A673 (cell line): ENCODE measurements at regions not wholly inside any gene's neighbourhood (a gene's known extent, or its start where the extent isn't known, plus 50 kb on each side); places are given as distances from the start of the nearest gene placed in this dataset.

ENCODE experiments used
- BruUV-seq: library from RNA; stranded (reverse); fragments of 400-500 nt; replicated peaks from 2 replicates; lab custom pipeline; 2021; lab: Mats Ljungman, UMichigan
- CTCF ChIA-PET: fragments of 300-600 bp; sonication (Branson Sonifier 250); formaldehyde crosslinking; loops from one replicate; lab custom pipeline; 2022; ENCODE audit warnings: antibody characterized with exemption; lab: Charles Lee
- POLR2A ChIA-PET: fragments of 300-600 bp; sonication (Branson Sonifier 250); formaldehyde crosslinking; loops from one replicate; lab custom pipeline; 2022; ENCODE audit warnings: antibody characterized with exemption; ENCODE audit not compliant: low non-redundant PET; lab: Charles Lee
- DNase-seq: peaks from one replicate; pipeline ENCODE4 v3.0.0-alpha.2; 2015; ENCODE audit warnings: low spot score
- H3K27ac ChIP-seq: fragments of 200-600 bp; sonication (generic); 2 replicates; pipeline ENCODE4 v1.5.1; 2016; ENCODE audit warnings: mixed run types, low read depth, mild to moderate bottlenecking, mixed read lengths, antibody characterized with exemption, low read length; ENCODE audit not compliant: poor library complexity, severe bottlenecking
- H3K27me3 ChIP-seq: fragments of 200-600 bp; sonication (generic); replicated peaks from 2 replicates; pipeline ENCODE4 v1.6.1; 2017; ENCODE audit warnings: mixed run types, low read depth, mild to moderate bottlenecking, mixed read lengths, antibody characterized with exemption, low read length; ENCODE audit not compliant: insufficient read depth, poor library complexity
- H3K36me3 ChIP-seq: fragments of 200-600 bp; sonication (generic); 2 replicates; pipeline ENCODE4 v1.6.1; 2016; ENCODE audit warnings: mixed run types, mild to moderate bottlenecking, mixed read lengths, antibody characterized with exemption, low read length; ENCODE audit not compliant: insufficient read depth, poor library complexity, severe bottlenecking
- H3K4me1 ChIP-seq: fragments of 200-600 bp; sonication (generic); 2 replicates; pipeline ENCODE4 v1.6.1; 2017; ENCODE audit warnings: mixed run types, mild to moderate bottlenecking, mixed read lengths, antibody characterized with exemption, low read length; ENCODE audit not compliant: insufficient read depth, poor library complexity, severe bottlenecking
- H3K4me3 ChIP-seq: fragments of 200-600 bp; sonication (generic); 2 replicates; pipeline ENCODE4 v1.5.1; 2016; ENCODE audit warnings: low read depth, mixed run types, mild to moderate bottlenecking, mixed read lengths, low read length; ENCODE audit not compliant: poor library complexity, severe bottlenecking
- H3K9me3 ChIP-seq: fragments of 200-600 bp; sonication (generic); 2 replicates; pipeline ENCODE4 v1.6.1; 2016; ENCODE audit warnings: mixed run types, low read depth, mild to moderate bottlenecking, mixed read lengths, antibody characterized with exemption, low read length; ENCODE audit not compliant: poor library complexity, severe bottlenecking
- CTCF ChIP-seq: fragments of 300-800, 200-600 bp; sonication (generic); conservative IDR thresholded peaks from 2 replicates; pipeline ENCODE4 v1.5.1; 2017; ENCODE audit warnings: low read depth, mild to moderate bottlenecking, antibody characterized with exemption, low read length, moderate library complexity, mixed read lengths
- EZH2 ChIP-seq: fragments of 200-600 bp; sonication (generic); IDR thresholded peaks from 2 replicates; pipeline ENCODE4 v1.6.1; 2017; ENCODE audit warnings: borderline replicate concordance, low read depth, mild to moderate bottlenecking, mixed read lengths, antibody characterized with exemption, low read length; ENCODE audit not compliant: poor library complexity, severe bottlenecking
- intact Hi-C: fragments of 100-400 bp; cut with micrococcal nuclease; formaldehyde crosslinking; loops from one replicate; pipeline ENCODE4 v1.10.0; 2022; ENCODE audit not compliant: unreplicated experiment

- no peak for TF ChIP-seq CTCF
- intact Hi-C loops, result no loop called here
- Histone ChIP-seq H3K4me3 (no peak overlapping the region), H3K4me1 (no peaks in the 10 kb centered on the region), H3K27ac (no peak overlapping the region), H3K27me3 (peaks cover 10% of the 10 kb centered on the region), H3K9me3 (no peaks in the 10 kb centered on the region), H3K36me3 (no peaks in the 10 kb centered on the region)
- no peak for DNase-seq
- ChIA-PET POLR2A (no interaction called here), CTCF (no interaction called here)
- BruUV-seq, result no TSS peak
These were observed 101.5 kb upstream of the PPP2R3A start for GRCh38 chr3:135864060-135864459.

GRCh38 chr3:135865085-135865484 lies 100.4 kb upstream of the PPP2R3A start:
- no peak overlapping the region for H3K27ac ChIP-seq
- ChIA-PET CTCF (no interaction called here), POLR2A (no interaction called here)

GRCh38 chr3:135865553-135865952 lies 100.0 kb upstream of the PPP2R3A start:
- DNase-seq, result no peak
- no peaks in the 10 kb centered on the region for H3K9me3 ChIP-seq
- no peaks in the 10 kb centered on the region for H3K36me3 ChIP-seq
- ChIA-PET POLR2A (no interaction called here), CTCF (no interaction called here)
- TF ChIP-seq CTCF (no peak), EZH2 (no peak)
- peaks cover 10% of the 10 kb centered on the region for H3K27me3 ChIP-seq
- BruUV-seq, result no TSS peak
- H3K27ac ChIP-seq, result no peak overlapping the region
- no peaks in the 10 kb centered on the region for H3K4me1 ChIP-seq
- H3K4me3 ChIP-seq, result no peak overlapping the region
- intact Hi-C loops, result no loop called here

More at GRCh38 chr3:135865085-135865484, 100.4 kb upstream of the PPP2R3A start:
- DNase-seq, result no peak
- no TSS peak for BruUV-seq
- no peaks in the 10 kb centered on the region for H3K9me3 ChIP-seq
- peaks cover 10% of the 10 kb centered on the region for H3K27me3 ChIP-seq
- H3K36me3 ChIP-seq, result no peaks in the 10 kb centered on the region
- no peak overlapping the region for H3K4me3 ChIP-seq
- intact Hi-C loops, result no loop called here
- no peak for TF ChIP-seq EZH2
- TF ChIP-seq CTCF, result no peak
- H3K4me1 ChIP-seq, result no peaks in the 10 kb centered on the region
